Subcutaneous abdominal adipose tissue (tissue), 5 donors: ENCODE measurements at regions not wholly inside any gene's neighbourhood (a gene's known extent, or its start where the extent isn't known, plus 50 kb on each side); places are given as distances from the start of the nearest gene placed in this dataset.

Experiments used
- H3K27ac ChIP-seq: one replicate; pipeline ENCODE4 v1.7.0; 2013; ENCODE audit warnings: low read depth, mild to moderate bottlenecking, inconsistent platforms, low read length, moderate library complexity
- H3K27me3 ChIP-seq, 5 donors: one replicate each; pipeline ENCODE4 v1.7.0; 2013; ENCODE audit warnings: low read length in 5 of 5, inconsistent platforms in 1 of 5; ENCODE audit not compliant: control insufficient read depth in 5 of 5, insufficient read depth in 4 of 5
- H3K36me3 ChIP-seq, 5 donors: one replicate each; pipeline ENCODE4 v1.7.0; 2013; ENCODE audit warnings: low read length in 5 of 5; ENCODE audit not compliant: control insufficient read depth in 5 of 5, insufficient read depth in 5 of 5
- H3K4me1 ChIP-seq, 5 donors: one replicate each; pipeline ENCODE4 v1.7.0; 2013; ENCODE audit warnings: low read length in 5 of 5, mild to moderate bottlenecking in 3 of 5, moderate library complexity in 1 of 5; ENCODE audit not compliant: control insufficient read depth in 5 of 5, insufficient read depth in 5 of 5
- H3K4me3 ChIP-seq, 5 donors: one replicate each; pipeline ENCODE4 v1.7.0; 2013; ENCODE audit warnings: low read length in 5 of 5, low read depth in 1 of 5
- H3K9ac ChIP-seq, 5 donors: one replicate each; pipeline ENCODE4 v1.7.0; 2013; ENCODE audit warnings: low read length in 5 of 5, mild to moderate bottlenecking in 4 of 5, moderate library complexity in 3 of 5
- H3K9me3 ChIP-seq, 5 donors: one replicate each; pipeline ENCODE4 v1.7.0; 2013; ENCODE audit warnings: low read length in 5 of 5; ENCODE audit not compliant: control insufficient read depth in 5 of 5
- donor health status: healthy.
- donor health status: healthy.
- donor health status: healthy.
- donor health status: healthy.
- donor health status: healthy.

- peaks cover 0 to 13% (median 9%) of the 10 kb centered on the region in 5 donors for H3K4me1 ChIP-seq
- no peak overlapping the region for H3K4me3 ChIP-seq
- H3K9me3 ChIP-seq = peaks cover 0 to under 1% (median 0%) of the 10 kb centered on the region in 5 donors
- H3K27me3 ChIP-seq = peaks cover 0 to 21% (median 3%) of the 10 kb centered on the region in 5 donors
- H3K27ac ChIP-seq = no peak overlapping the region
- no peaks in the 10 kb centered on the region for H3K36me3 ChIP-seq
- H3K9ac ChIP-seq = no peak overlapping the region
These were observed 168.4 kb downstream of the NDUFA10 start for GRCh38 chr2:239856620-239857285.

DNA sequence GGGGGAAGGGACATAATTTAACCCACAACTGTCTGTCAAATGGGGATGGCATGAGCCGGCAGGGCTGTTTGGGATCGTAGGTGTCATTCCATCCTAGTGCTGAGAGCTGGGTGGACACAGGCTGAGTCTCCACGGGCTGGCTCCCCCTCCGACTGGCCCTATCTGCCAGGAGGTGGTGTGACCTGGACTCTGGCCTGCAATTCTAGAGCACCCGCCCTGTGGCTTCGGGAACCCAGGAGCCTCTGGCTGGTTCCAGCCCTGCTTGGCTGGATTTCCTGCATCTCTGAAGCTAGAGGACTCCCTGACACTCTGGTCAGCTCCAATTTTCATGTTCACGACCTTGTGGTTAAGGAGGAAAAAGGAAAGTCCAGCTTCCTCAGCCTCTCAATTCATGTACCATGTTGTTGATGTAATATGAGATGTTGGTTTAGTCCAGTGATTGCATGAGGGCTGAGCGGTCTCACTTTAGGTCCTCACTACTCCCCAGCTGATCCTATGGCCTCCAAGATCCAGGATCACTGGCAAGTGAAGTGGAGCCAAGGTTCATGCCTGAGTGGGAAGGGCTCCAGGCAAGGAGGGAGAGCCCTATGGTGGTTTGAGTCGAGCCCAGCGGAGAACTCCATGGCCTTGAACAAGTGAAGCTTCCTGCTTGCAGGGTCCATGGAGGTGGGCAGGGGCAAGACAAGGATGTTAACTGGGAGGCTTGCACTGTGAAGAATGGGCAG, 169.1 kb downstream of the NDUFA10 start:
- H3K27ac ChIP-seq = no peak overlapping the region
- H3K27me3 ChIP-seq = peaks cover 0 to 21% (median 3%) of the 10 kb centered on the region in 5 donors
- peaks cover 0 to 7% (median 5%) of the 10 kb centered on the region in 5 donors for H3K9me3 ChIP-seq
- H3K9ac ChIP-seq = no peak overlapping the region
- H3K4me3 ChIP-seq = no peak overlapping the region
- no peaks in the 10 kb centered on the region for H3K36me3 ChIP-seq
- H3K4me1 ChIP-seq = peaks cover 0 to 13% (median 9%) of the 10 kb centered on the region in 5 donors

GRCh38 chr2:239854596-239854995, 170.5 kb downstream of the NDUFA10 start:
- Histone ChIP-seq H3K9ac (no peak overlapping the region), H3K9me3 (peaks cover 7 to 19% (median 10%) of the 10 kb centered on the region in 5 donors), H3K4me1 (peaks cover 0 to 13% (median 9%) of the 10 kb centered on the region in 5 donors), H3K27me3 (peaks cover 0 to 21% (median 3%) of the 10 kb centered on the region in 5 donors), H3K4me3 (no peak overlapping the region), H3K36me3 (no peaks in the 10 kb centered on the region), H3K27ac (no peak overlapping the region)

DNA sequence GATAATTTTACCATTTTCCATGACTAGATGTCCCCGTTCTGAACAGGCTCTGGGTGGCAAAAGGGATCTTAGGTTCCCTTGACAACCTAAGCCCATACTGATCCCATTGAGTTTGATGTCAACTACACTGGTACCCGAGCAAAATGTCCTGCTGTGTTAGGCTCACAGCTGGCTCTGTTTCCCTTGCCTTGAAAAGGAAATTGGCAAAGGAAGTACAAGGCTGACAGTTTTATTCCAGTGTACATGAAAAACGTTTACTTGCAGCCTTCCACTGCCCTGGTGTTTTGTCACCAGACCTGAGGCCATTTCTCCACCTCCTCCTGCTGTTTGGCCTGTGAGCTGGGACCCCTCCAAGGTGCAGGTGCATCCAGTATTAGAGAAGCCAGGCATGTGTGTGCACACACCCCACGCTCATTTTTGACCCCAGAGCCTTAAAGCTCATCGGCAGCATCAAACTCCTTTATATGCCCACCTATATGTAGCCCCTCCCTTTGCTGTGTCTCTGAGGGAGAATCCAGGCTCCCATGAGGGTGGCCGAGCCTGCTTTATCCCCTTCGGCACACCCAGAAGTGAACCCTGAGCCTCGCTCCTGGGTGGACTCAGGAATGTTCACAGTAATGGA, 171.3 kb downstream of the NDUFA10 start:
- Histone ChIP-seq H3K27me3 (peaks cover 0 to 21% (median 3%) of the 10 kb centered on the region in 5 donors), H3K9me3 (peaks cover 7 to 19% (median 11%) of the 10 kb centered on the region in 5 donors), H3K4me3 (no peak overlapping the region), H3K9ac (no peak overlapping the region), H3K36me3 (no peaks in the 10 kb centered on the region), H3K27ac (no peak overlapping the region), H3K4me1 (peaks cover 0 to 13% (median 9%) of the 10 kb centered on the region in 5 donors)

DNA sequence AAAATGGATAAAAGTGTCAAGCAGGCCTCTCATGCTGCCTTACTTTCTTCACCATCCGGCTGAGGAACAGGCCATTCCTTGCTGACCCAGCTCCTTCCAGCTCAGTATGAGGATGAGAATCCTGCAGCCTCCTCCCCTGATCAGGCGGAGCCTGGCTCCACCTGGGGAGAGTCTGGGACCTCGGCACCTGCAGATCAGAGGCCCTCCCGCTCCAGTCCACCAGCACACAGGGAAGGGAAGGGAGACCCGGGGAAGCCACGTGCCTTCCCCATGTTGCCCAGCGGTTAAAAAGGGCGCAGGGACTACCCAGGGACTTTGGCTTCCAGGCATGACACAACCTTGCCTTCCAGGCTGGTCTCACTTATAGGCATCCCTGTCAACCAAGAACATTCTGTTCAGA, 172.0 kb downstream of the NDUFA10 start:
- H3K9me3 ChIP-seq = peaks cover 7 to 19% (median 11%) of the 10 kb centered on the region in 5 donors
- H3K4me3 ChIP-seq = no peak overlapping the region
- H3K4me1 ChIP-seq = peaks cover 0 to 13% (median 9%) of the 10 kb centered on the region in 5 donors
- H3K36me3 ChIP-seq = no peaks in the 10 kb centered on the region
- no peak overlapping the region for H3K9ac ChIP-seq
- peaks cover 0 to 17% (median 3%) of the 10 kb centered on the region in 5 donors for H3K27me3 ChIP-seq
- no peak overlapping the region for H3K27ac ChIP-seq

- Histone ChIP-seq H3K9me3 (peaks cover 7 to 19% (median 11%) of the 10 kb centered on the region in 5 donors), H3K4me3 (no peak overlapping the region), H3K9ac (no peak overlapping the region), H3K27me3 (peaks cover 0 to 12% (median 3%) of the 10 kb centered on the region in 5 donors), H3K27ac (no peak overlapping the region), H3K36me3 (no peaks in the 10 kb centered on the region), H3K4me1 (peaks cover 0 to 13% (median 9%) of the 10 kb centered on the region in 5 donors)
These were observed 172.9 kb downstream of the NDUFA10 start for GRCh38 chr2:239852272-239852671.

- H3K4me1 ChIP-seq = no peaks in the 10 kb centered on the region
- no peaks in the 10 kb centered on the region for H3K27me3 ChIP-seq
- H3K27ac ChIP-seq = no peak overlapping the region
- no peaks in the 10 kb centered on the region for H3K36me3 ChIP-seq
- H3K4me3 ChIP-seq = no peak overlapping the region
- no peak overlapping the region for H3K9ac ChIP-seq
- peaks cover 7 to 23% (median 17%) of the 10 kb centered on the region in 5 donors for H3K9me3 ChIP-seq
These were observed 178.1 kb downstream of the NDUFA10 start for GRCh38 chr2:239846789-239847676.

GRCh38 chr2:239845968-239846367, 179.2 kb downstream of the NDUFA10 start:
- H3K27ac ChIP-seq = no peak overlapping the region
- H3K36me3 ChIP-seq = no peaks in the 10 kb centered on the region
- H3K9ac ChIP-seq = no peak overlapping the region
- H3K9me3 ChIP-seq = peaks cover 4 to 17% (median 12%) of the 10 kb centered on the region in 5 donors
- H3K4me3 ChIP-seq = no peak overlapping the region
- H3K27me3 ChIP-seq = no peaks in the 10 kb centered on the region
- H3K4me1 ChIP-seq = no peaks in the 10 kb centered on the region

DNA sequence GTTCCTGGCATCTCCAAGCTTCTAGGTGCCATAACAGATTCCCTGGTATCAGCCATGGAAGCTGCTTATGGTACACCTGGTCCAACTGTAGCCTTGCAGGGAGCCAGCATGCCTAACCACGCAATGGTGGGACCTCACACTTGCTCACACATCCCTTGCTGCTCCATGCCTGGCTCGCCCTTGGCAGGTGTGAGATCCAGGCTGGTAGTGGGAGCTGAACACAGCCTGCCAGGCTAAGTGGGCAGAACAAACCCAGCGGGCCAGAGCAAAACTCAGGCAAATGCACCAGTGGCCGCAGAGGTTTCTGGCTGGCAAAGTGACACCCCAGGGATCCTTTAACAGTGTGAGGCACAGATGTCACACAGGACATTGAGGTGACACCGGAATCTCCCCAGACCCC, 185.8 kb downstream of the NDUFA10 start:
- H3K4me3 ChIP-seq = no peak overlapping the region
- no peak overlapping the region for H3K27ac ChIP-seq
- H3K36me3 ChIP-seq = no peaks in the 10 kb centered on the region
- H3K9me3 ChIP-seq = peaks cover 0 to 14% (median 10%) of the 10 kb centered on the region in 5 donors
- no peaks in the 10 kb centered on the region for H3K4me1 ChIP-seq
- H3K27me3 ChIP-seq = peaks cover 0 to 3% (median 0%) of the 10 kb centered on the region in 5 donors
- no peak overlapping the region for H3K9ac ChIP-seq
